T-cell (primary cell): ENCODE measurements at regions not wholly inside any gene's neighbourhood (a gene's known extent, or its start where the extent isn't known, plus 50 kb on each side); places are given as distances from the start of the nearest gene placed in this dataset.
A peak's percentile ranks its signal among the peaks of the same experiment; 100 is the strongest.
"Not testable (repeated sequence)": the region's sequence is repeated elsewhere in the genome, so short reads cannot be mapped to it uniquely, and the experiment has no call there.

Experiments
- ATAC-seq, 4 experiments: fragments of 200-7000 bp in 3 of 4; fragments of 150-1000 bp in 1 of 4; cut with Tn5 transposase; replicated peaks in 1 of 4; 1 replicate in 3 of 4; 2 replicates in 1 of 4; pipeline ENCODE4 v1.10.0; 2021; ENCODE audit warnings: moderate library complexity in 3 of 4, mild to moderate bottlenecking in 2 of 4, moderate number of reproducible peaks in 1 of 4
- CTCF ChIA-PET, 2 donors: fragments of 300-600 bp; sonication (Branson Sonifier 250); formaldehyde crosslinking; loops; one replicate each; lab custom pipeline; 2022; ENCODE audit warnings: antibody characterized with exemption in 2 of 2; lab: Charles Lee
- POLR2A ChIA-PET, 2 donors: fragments of 300-600 bp; sonication (Branson Sonifier 250); formaldehyde crosslinking; loops; one replicate each; lab custom pipeline; 2022; ENCODE audit warnings: antibody characterized with exemption in 2 of 2; lab: Charles Lee
- DNase-seq, 35 experiments: peaks; one replicate each; pipeline versions ENCODE4 v3.0.0 to v3.0.0-alpha.2; 2013 to 2023
- H3K27ac ChIP-seq: one replicate; pipeline ENCODE4 v1.5.1; 2013; ENCODE audit warnings: low read length
- H3K27me3 ChIP-seq, 2 experiments: replicated peaks in 1 of 2; 1 replicate in 1 of 2; 2 replicates in 1 of 2; pipeline versions ENCODE4 v1.6.1 to v1.7.0; 2013; ENCODE audit warnings: low read length in 1 of 2, mixed read lengths in 1 of 2; ENCODE audit not compliant: control insufficient read depth in 2 of 2, insufficient read depth in 2 of 2; ENCODE audit errors: extremely low read depth in 1 of 2
- H3K36me3 ChIP-seq, 2 donors: 1 replicate in 1 of 2; 2 replicates in 1 of 2; pipeline versions ENCODE4 v1.6.1 to v1.7.0; 2013; ENCODE audit warnings: low read length in 1 of 2; ENCODE audit not compliant: control insufficient read depth in 2 of 2, insufficient read depth in 1 of 2; ENCODE audit errors: extremely low read depth in 1 of 2
- H3K4me1 ChIP-seq, 2 experiments: 1 replicate in 1 of 2; 2 replicates in 1 of 2; pipeline versions ENCODE4 v1.6.1 to v1.7.0; 2013; ENCODE audit warnings: low read length in 2 of 2, mixed read lengths in 1 of 2; ENCODE audit not compliant: insufficient read depth in 2 of 2, control insufficient read depth in 1 of 2; ENCODE audit errors: extremely low read depth in 1 of 2
- H3K4me3 ChIP-seq, 2 donors: 1 replicate in 1 of 2; 2 replicates in 1 of 2; pipeline versions ENCODE4 v1.5.1 to v1.7.0; 2013; ENCODE audit warnings: mild to moderate bottlenecking in 2 of 2, low read length in 1 of 2, moderate library complexity in 1 of 2; ENCODE audit not compliant: control insufficient read depth in 1 of 2; ENCODE audit errors: extremely low read depth in 1 of 2
- H3K9me3 ChIP-seq: 2 replicates; pipeline ENCODE4 v1.7.0; 2013
- H3K27ac Mint-ChIP-seq, 2 donors: one replicate each; pipeline ENCODE4 v1.8.0; 2020 to 2021; ENCODE audit warnings: mild to moderate bottlenecking in 2 of 2, mixed read lengths in 2 of 2
- H3K27me3 Mint-ChIP-seq, 2 donors: one replicate each; pipeline ENCODE4 v1.8.0; 2021 to 2022; ENCODE audit warnings: mixed read lengths in 2 of 2
- H3K36me3 Mint-ChIP-seq: one replicate; pipeline ENCODE4 v1.8.0; 2021; ENCODE audit warnings: mixed read lengths
- H3K4me1 Mint-ChIP-seq, 3 donors: one replicate each; pipeline ENCODE4 v1.8.0; 2020 to 2022; ENCODE audit warnings: mixed read lengths in 3 of 3, mild to moderate bottlenecking in 1 of 3
- H3K4me3 Mint-ChIP-seq, 3 donors: one replicate each; pipeline ENCODE4 v1.8.0; 2020 to 2022; ENCODE audit warnings: mild to moderate bottlenecking in 3 of 3, mixed read lengths in 3 of 3, moderate library complexity in 3 of 3
- H3K9me3 Mint-ChIP-seq, 3 donors: one replicate each; pipeline ENCODE4 v1.8.0; 2020 to 2022; ENCODE audit warnings: mixed read lengths in 3 of 3
- WGBS: methylation state at CpG from one replicate; pipeline ENCODE4 v1.1.5; 2013; ENCODE audit warnings: missing lambda C conversion rate; ENCODE audit not compliant: insufficient coverage; 5-methylcytosine and 5-hydroxymethylcytosine counted together

DNA sequence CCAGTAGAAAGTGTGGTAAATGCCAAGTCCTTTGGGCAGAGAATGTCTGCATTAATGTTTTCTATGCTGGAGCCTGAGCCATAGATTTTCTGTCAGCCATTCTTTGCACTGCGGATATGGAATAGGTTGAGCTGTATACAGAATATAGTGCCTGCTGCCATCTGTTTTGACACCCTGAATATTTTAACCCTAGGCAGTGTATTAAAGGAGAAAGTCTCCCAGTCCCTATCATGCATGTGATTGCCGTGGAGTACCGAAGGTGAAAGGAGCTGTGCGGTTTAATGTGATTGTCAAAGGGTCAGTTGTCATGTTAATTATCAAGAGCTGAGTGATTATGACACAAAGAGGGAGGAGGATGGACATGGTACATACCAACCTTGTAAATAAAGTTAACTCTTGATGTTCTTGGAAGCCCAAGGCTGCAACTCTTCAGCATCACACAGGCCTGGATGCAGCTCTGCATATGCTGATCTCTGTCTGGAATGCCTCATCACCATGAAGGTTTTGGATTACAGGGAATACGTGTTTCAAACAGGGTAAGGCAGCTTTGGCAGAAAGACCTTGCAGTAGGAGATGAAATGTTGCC lies 247.1 kb upstream of the ELAVL2 start:
- Mint-ChIP-seq H3K9me3 (peaks cover 11 to 24% (median 21%) of the 10 kb centered on the region in 3 donors), H3K36me3 (no peaks in the 10 kb centered on the region), H3K4me3 (no peak overlapping the region), H3K27ac (no peak overlapping the region), H3K27me3 (no peaks in the 10 kb centered on the region), H3K4me1 (no peaks in the 10 kb centered on the region)
- Histone ChIP-seq H3K4me3 (no peak overlapping the region), H3K27me3 (no peaks in the 10 kb centered on the region), H3K9me3 (peaks cover 4% of the 10 kb centered on the region), H3K4me1 (no peaks in the 10 kb centered on the region), H3K36me3 (no peaks in the 10 kb centered on the region), H3K27ac (no peak overlapping the region)
- ATAC-seq (no peak), DNase-seq (no peak)
- 100% methylated on average over 1 of the region's 5 CpGs for WGBS
- POLR2A ChIA-PET = no interaction called here
- CTCF ChIA-PET = no interaction called here

DNA sequence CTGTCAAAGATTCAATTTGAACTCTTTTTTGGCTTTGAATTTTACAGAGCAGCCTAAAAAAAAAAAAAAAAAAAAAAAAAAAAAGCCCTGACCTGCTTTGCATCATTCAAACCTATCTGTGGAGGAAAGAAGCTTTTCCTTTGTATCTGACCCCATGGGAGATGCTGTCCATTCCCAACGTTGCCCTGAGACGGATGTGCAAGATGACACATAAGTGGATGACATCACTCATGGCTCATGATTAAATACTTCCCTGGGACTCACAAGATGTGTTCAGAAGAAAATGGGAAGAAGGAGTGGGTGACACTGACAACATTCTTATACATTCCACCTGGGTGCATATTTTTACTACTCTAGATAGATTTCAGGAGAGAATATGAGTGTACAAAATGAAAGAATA lies 245.7 kb upstream of the ELAVL2 start:
- Mint-ChIP-seq H3K27me3 (no peaks in the 10 kb centered on the region), H3K4me3 (no peak overlapping the region), H3K36me3 (no peaks in the 10 kb centered on the region), H3K27ac (no peak overlapping the region), H3K9me3 (peaks cover 11 to 28% (median 18%) of the 10 kb centered on the region in 3 donors), H3K4me1 (no peaks in the 10 kb centered on the region)
- DNase-seq (no peak), ATAC-seq (no peak)
- Histone ChIP-seq H3K27ac (no peak overlapping the region), H3K4me3 (no peak overlapping the region), H3K36me3 (no peaks in the 10 kb centered on the region), H3K9me3 (peaks cover 4% of the 10 kb centered on the region), H3K4me1 (no peaks in the 10 kb centered on the region), H3K27me3 (no peaks in the 10 kb centered on the region)
- CTCF ChIA-PET = no interaction called here
- WGBS = no CpG with 5 or more reads among the region's 2 CpGs
- POLR2A ChIA-PET = no interaction called here

DNA sequence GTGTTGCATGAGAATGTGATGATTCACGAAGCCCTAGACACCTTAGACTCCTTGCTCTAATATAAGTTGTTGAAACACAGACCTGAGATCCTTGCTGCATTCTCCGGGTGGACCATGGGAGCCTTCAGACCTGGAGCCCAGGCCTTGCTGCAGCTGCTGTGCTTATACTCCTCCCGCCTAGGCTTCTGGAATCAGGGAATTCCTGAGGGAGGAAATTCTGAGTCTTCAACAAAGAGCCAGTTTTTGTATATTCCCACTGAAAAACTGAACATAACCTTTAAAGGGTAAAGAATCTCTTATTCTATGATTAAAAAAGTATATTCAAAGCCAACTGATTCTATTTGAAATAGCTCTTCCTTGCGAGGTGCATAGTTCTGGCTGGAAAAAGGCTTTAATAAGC lies 245.1 kb upstream of the ELAVL2 start:
- Histone ChIP-seq H3K27ac (no peak overlapping the region), H3K9me3 (peaks cover 4% of the 10 kb centered on the region), H3K4me1 (no peaks in the 10 kb centered on the region), H3K36me3 (no peaks in the 10 kb centered on the region), H3K4me3 (no peak overlapping the region), H3K27me3 (no peaks in the 10 kb centered on the region)
- Mint-ChIP-seq H3K36me3 (no peaks in the 10 kb centered on the region), H3K4me3 (no peak overlapping the region), H3K27ac (no peak overlapping the region), H3K27me3 (no peaks in the 10 kb centered on the region), H3K4me1 (no peaks in the 10 kb centered on the region), H3K9me3 (peaks cover 11 to 23% (median 18%) of the 10 kb centered on the region in 3 donors)
- ChIA-PET POLR2A (no interaction called here), CTCF (no interaction called here)
- ATAC-seq (no peak), DNase-seq (no peak)
- 67% methylated on average over 1 of the region's 4 CpGs for WGBS

DNA sequence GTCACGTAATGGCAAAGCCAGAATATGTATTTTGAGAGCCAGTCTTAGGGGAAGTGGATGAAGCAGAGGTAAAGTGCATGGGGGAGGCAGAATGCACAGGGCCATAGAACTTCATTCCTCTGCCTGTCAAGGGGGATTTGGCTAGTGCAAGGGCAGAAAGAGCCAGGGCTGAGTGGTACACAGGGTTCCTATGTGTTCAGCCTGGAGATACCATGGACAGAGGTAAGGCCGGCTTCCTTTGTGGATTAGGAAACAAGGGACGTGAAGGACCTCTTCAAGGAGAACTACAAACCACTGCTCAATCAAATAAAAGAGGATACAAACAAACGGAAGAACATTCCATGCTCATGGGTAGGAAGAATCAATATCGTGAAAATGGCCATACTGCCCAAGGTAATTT lies 241.1 kb upstream of the ELAVL2 start:
- H3K27me3 ChIP-seq, DNase-seq, H3K4me3 Mint-ChIP-seq, H3K9me3 ChIP-seq, H3K4me1 ChIP-seq, CTCF ChIA-PET, H3K4me1 Mint-ChIP-seq, H3K36me3 ChIP-seq, POLR2A ChIA-PET, H3K27ac ChIP-seq, H3K27me3 Mint-ChIP-seq, ATAC-seq, H3K4me3 ChIP-seq, H3K27ac Mint-ChIP-seq, H3K36me3 Mint-ChIP-seq: not testable (repeated sequence)
- 40% methylated on average over 1 of the region's 5 CpGs for WGBS
- H3K9me3 Mint-ChIP-seq = peaks cover 11 to 21% (median 15%) of the 10 kb centered on the region in 3 donors

DNA sequence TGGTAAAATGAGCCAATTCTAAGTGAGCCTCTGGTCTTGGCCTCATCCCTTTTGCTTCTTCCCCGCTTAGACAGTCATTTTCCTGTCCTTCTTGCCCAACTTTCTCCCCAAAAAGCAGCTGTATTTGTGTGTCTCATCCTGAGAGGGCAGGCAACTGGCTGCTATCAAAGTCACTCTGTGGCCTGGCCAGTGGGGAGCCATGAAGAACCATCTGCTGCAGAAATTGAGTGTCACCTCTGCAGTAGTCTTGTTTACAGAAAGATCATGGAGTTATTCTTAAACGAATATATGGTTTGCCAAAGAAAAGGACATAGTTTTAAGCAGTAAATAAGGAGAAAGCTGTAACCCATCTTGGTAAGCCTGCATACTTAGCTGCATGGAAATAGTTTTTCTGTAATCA lies 233.6 kb upstream of the ELAVL2 start:
- ChIA-PET POLR2A (interaction anchor here in 1 of 2 donors (0.6 kb wide), 1 partner anchor 28 kb away, joined by 3 read pairs; no protein-coding TSS in a partner anchor), CTCF (no interaction called here)
- no peak for ATAC-seq
- Mint-ChIP-seq H3K36me3 (no peaks in the 10 kb centered on the region), H3K4me1 (no peaks in the 10 kb centered on the region), H3K9me3 (peaks cover 13 to 14% (median 14%) of the 10 kb centered on the region in 3 donors), H3K27ac (no peak overlapping the region), H3K27me3 (no peaks in the 10 kb centered on the region), H3K4me3 (no peak overlapping the region)
- no peaks in the 10 kb centered on the region for H3K4me1 ChIP-seq
- DNase-seq = no peak
- H3K27ac ChIP-seq = no peak overlapping the region
- no peaks in the 10 kb centered on the region for H3K27me3 ChIP-seq
- 50% methylated on average over 1 of the region's 2 CpGs for WGBS
- no peaks in the 10 kb centered on the region for H3K36me3 ChIP-seq
- peaks cover 6% of the 10 kb centered on the region for H3K9me3 ChIP-seq
- H3K4me3 ChIP-seq = peak overlapping the region in 1 of 2 donors; percentile 2

DNA sequence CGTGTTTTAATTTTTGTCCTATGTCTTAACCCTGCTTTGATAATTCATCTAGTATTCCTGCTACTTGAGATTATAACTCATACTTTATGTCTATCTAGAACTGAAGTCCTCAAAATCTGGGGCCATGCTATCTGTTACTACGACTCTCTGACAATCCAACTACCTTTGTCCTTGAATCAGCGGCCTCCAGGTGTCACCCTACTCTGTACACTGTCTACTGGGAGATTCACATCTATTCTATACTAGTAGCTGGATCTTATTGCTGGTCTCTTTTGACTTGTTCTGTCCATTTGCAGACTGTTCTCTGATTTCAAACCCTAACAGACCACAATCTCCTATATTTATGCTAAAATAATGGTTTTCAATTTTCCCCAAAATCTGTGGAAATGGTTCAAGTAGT lies 225.5 kb upstream of the ELAVL2 start:
- Mint-ChIP-seq H3K4me1 (no peaks in the 10 kb centered on the region), H3K27ac (no peak overlapping the region), H3K4me3 (no peak overlapping the region), H3K9me3 (peaks cover 18 to 45% (median 34%) of the 10 kb centered on the region in 3 donors), H3K27me3 (no peaks in the 10 kb centered on the region), H3K36me3 (no peaks in the 10 kb centered on the region)
- no peaks in the 10 kb centered on the region for H3K4me1 ChIP-seq
- no peaks in the 10 kb centered on the region for H3K27me3 ChIP-seq
- no CpG with 5 or more reads among the region's 3 CpGs for WGBS
- no peak overlapping the region for H3K4me3 ChIP-seq
- H3K9me3 ChIP-seq = peaks cover 2% of the 10 kb centered on the region
- no peaks in the 10 kb centered on the region for H3K36me3 ChIP-seq
- no peak for ATAC-seq
- ChIA-PET POLR2A (no interaction called here), CTCF (no interaction called here)
- no peak for DNase-seq
- H3K27ac ChIP-seq = no peak overlapping the region

DNA sequence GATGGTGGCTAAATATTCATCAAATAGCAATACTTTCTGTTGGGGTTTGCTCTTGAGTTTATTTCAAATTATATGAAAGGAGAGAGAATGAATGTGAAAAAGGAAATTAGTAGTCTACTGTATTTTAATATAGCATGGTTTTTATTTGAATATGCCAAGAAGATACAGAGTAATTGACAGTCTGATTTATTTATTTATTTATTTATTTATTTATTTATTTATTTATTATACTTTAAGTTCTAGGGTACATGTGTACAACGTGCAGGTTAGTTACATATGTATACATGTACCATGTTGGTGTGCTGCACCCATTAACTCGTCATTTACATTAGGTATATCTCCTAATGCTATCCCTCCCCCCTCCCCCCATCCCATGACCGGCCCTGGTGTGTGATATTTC lies 224.2 kb upstream of the ELAVL2 start:
- ATAC-seq, H3K27ac Mint-ChIP-seq, H3K27me3 Mint-ChIP-seq, H3K4me3 ChIP-seq, H3K36me3 Mint-ChIP-seq, POLR2A ChIA-PET, H3K4me1 ChIP-seq, H3K27ac ChIP-seq, H3K36me3 ChIP-seq, H3K9me3 ChIP-seq, CTCF ChIA-PET, H3K4me1 Mint-ChIP-seq, DNase-seq, H3K27me3 ChIP-seq, H3K4me3 Mint-ChIP-seq: not testable (repeated sequence)
- WGBS = no CpG with 5 or more reads among the region's 3 CpGs
- H3K9me3 Mint-ChIP-seq = peaks cover 20 to 52% (median 35%) of the 10 kb centered on the region in 3 donors
